ENCODE measurements at regions not wholly inside any gene's neighbourhood (a gene's known extent, or its start where the extent isn't known, plus 50 kb on each side); places are given as distances from the start of the nearest gene placed in this dataset.

DNA sequence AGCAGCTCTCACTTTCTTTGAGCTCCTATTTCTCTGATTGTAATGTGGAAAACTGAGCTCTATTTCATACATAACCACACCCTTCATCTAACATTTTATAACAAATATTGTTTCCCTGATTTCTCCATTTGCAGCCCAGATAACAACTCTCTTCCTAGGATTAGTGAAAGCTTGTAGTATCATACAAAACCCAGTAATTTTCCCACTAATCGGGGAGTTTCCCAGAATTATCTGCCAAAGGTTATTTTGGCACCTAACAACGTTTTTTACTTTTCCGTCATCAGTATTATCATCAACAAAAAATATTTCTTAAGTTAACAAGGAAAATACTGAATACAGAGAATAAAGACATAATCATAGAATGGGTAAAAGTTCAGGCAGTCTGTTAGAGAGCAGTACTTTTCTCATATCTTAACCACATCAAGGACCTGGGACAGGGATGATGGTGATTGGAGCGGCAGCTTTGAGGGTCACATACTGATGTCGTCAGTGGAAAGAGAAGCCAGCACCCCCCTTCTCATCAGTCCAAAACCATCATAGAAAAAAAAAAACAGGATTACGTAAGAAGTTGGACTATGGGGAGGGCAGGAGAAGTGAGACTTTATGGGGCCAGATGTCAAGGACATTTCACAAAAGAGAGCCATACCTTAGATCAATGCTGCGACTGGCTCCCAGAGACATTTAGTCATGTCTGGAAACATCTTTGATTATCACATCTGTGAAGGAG is 166.1 kb upstream of the TNFAIP3 start:
- DNase-seq, result no peak

DNA sequence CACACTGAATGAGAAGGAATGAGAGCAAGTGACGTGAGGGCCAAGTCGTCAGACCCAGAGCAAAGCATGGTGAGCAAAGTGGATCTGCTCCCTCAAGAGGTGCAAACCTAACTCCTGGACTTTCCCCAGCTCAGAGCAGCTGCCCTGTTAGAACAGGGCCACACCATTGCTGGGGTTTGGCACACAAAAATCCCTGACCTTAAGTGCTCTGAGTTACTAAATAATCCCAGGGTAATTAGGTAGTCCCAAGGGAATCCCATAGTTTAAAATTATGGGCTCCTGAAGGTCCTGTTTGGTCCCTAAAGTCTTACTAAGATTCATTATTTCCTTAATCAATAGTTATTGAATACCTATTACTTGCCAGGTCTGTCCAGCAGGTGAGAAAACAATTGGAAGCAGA is 165.1 kb upstream of the TNFAIP3 start:
- Histone ChIP-seq H3K4me1 (peaks cover 5% of the 10 kb centered on the region), H3K4me3 (no peak overlapping the region), H3K9me3 (no peaks in the 10 kb centered on the region), H3K27ac (no peak overlapping the region), H3K27me3 (no peaks in the 10 kb centered on the region), H3K36me3 (ENCODE audit: low read depth, missing control alignments) (no peaks in the 10 kb centered on the region)
- intact Hi-C loops (cut with DNase I; ENCODE audit: low total_unique reads), result no loop called here
- DNase-seq, result no peak
- no peak for TF ChIP-seq CTCF (IDR thresholded peaks at IDR 0.05)
- no peak for TF ChIP-seq POLR2A (IDR thresholded peaks at IDR 0.05)
- WGBS, 2 donors, result 85 to 96% methylated on average over 2 of the region's 2 CpGs

More for the DNA sequence above, 166.1 kb upstream of the TNFAIP3 start:
- intact Hi-C loops (cut with DNase I; ENCODE audit: low total_unique reads), result no loop called here
- WGBS, 2 donors, result 56 to 62% methylated on average over 7 of the region's 7 CpGs
- TF ChIP-seq POLR2A (IDR thresholded peaks at IDR 0.05) (no peak), CTCF (IDR thresholded peaks at IDR 0.05) (no peak)
- no peaks in the 10 kb centered on the region for H3K9me3 ChIP-seq
- peaks cover 5% of the 10 kb centered on the region for H3K4me1 ChIP-seq
- H3K27ac ChIP-seq, result peak overlapping the region in 1 of 2 donors; percentile 16
- no peaks in the 10 kb centered on the region for H3K36me3 ChIP-seq (ENCODE audit: low read depth, missing control alignments)
- no peaks in the 10 kb centered on the region for H3K27me3 ChIP-seq
- no peak overlapping the region for H3K4me3 ChIP-seq

DNA sequence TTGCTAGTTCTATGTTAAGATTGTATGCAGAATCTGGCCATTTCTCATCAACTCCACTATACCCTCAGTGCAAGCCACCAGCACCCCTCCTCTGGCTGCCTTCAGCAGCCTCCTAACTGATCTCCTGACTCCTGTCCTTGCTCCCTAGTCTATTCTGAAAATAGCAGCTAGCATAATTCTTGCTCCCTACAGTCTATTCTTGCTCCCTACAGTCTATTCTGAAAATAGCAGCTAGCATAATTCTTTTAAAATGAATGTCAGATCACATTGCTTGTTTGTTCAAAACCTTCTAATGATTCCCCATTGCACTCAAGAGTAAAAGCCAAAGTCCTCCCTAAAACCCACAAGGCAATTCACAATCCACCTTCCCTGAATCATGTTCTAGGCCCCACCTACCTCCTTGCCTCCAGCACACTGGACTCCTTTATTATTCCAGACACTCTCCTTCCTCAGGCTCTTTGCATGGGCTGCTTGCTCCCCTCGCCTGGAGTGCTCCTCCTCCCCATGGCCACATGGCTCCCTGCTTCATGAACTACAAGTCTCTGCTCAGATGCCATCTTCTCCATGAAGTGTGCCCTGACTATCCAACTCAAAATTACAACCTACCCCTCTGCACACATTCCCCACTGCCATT is 164.2 kb upstream of the TNFAIP3 start:
- H3K4me1 ChIP-seq, result peaks cover 6% of the 10 kb centered on the region
- DNase-seq, result no peak
- no peak overlapping the region for H3K4me3 ChIP-seq
- H3K9me3 ChIP-seq, result no peaks in the 10 kb centered on the region
- H3K36me3 ChIP-seq (ENCODE audit: low read depth, missing control alignments), result no peaks in the 10 kb centered on the region
- intact Hi-C loops (cut with DNase I; ENCODE audit: low total_unique reads), result no loop called here
- H3K27me3 ChIP-seq, result no peaks in the 10 kb centered on the region
- TF ChIP-seq POLR2A (IDR thresholded peaks at IDR 0.05), result no peak
- no peak for TF ChIP-seq CTCF (IDR thresholded peaks at IDR 0.05)
- H3K27ac ChIP-seq, result no peak overlapping the region
- 93 to 96% methylated on average over 1 of the region's 1 CpG for WGBS, 2 donors

- intact Hi-C loops (cut with DNase I; ENCODE audit: low total_unique reads), result loop anchor here (5.0 kb wide), 1 partner anchor 163 kb away; the partner anchor contains the start of gene TNFAIP3
- H3K36me3 ChIP-seq (ENCODE audit: low read depth, missing control alignments), result no peaks in the 10 kb centered on the region
- H3K4me3 ChIP-seq, result no peak overlapping the region
- peak; percentile 31 for DNase-seq
- peak overlapping the region in 1 of 2 donors; percentile 64 for H3K27ac ChIP-seq
- peaks cover 9% of the 10 kb centered on the region for H3K4me1 ChIP-seq
- no peaks in the 10 kb centered on the region for H3K27me3 ChIP-seq
- 26 to 28% methylated on average over 5 of the region's 5 CpGs for WGBS, 2 donors
- H3K9me3 ChIP-seq, result no peaks in the 10 kb centered on the region
- TF ChIP-seq POLR2A (IDR thresholded peaks at IDR 0.05), result no peak
- no peak for TF ChIP-seq CTCF (IDR thresholded peaks at IDR 0.05)
These were observed 162.3 kb upstream of the TNFAIP3 start for GRCh38 chr6:137704802-137705159.
